IPS DF 6.9 (cell line): ENCODE measurements at regions not wholly inside any gene's neighbourhood (a gene's known extent, or its start where the extent isn't known, plus 50 kb on each side); places are given as distances from the start of the nearest gene placed in this dataset.
"Not testable (repeated sequence)": the region's sequence is repeated elsewhere in the genome, so short reads cannot be mapped to it uniquely, and the experiment has no call there.

ENCODE experiments used
- DNase-seq: peaks from one replicate; pipeline ENCODE4 v3.0.0-alpha.2; 2013; ENCODE audit warnings: low read depth, low spot score
- H3K27ac ChIP-seq: one replicate; pipeline ENCODE4 v1.5.1; 2013; ENCODE audit warnings: low read length, control low read depth
- H3K27me3 ChIP-seq: 2 replicates; pipeline ENCODE4 v1.6.1; 2013; ENCODE audit warnings: mild to moderate bottlenecking, low read length; ENCODE audit not compliant: control insufficient read depth, insufficient read depth
- H3K36me3 ChIP-seq: 2 replicates; pipeline ENCODE4 v1.6.1; 2013; ENCODE audit warnings: low read length; ENCODE audit not compliant: control insufficient read depth, insufficient read depth
- H3K4me1 ChIP-seq: 2 replicates; pipeline ENCODE4 v1.6.1; 2013; ENCODE audit warnings: low read length; ENCODE audit not compliant: control insufficient read depth, insufficient read depth
- H3K4me3 ChIP-seq: 2 replicates; pipeline ENCODE4 v1.5.1; 2013; ENCODE audit warnings: mild to moderate bottlenecking, low read length
- H3K9me3 ChIP-seq: 2 replicates; pipeline ENCODE4 v1.6.1; 2013; ENCODE audit warnings: low read length, inconsistent platforms; ENCODE audit not compliant: control insufficient read depth, insufficient read depth
- WGBS: extraction: QIAGEN DNeasy Blood & Tissue Kit; methylation state at CpG from one replicate; pipeline ENCODE4 v1.1.7; 2013; ENCODE audit warnings: mixed read lengths, missing lambda C conversion rate; ENCODE audit not compliant: insufficient read length, insufficient coverage; 5-methylcytosine and 5-hydroxymethylcytosine counted together

DNA sequence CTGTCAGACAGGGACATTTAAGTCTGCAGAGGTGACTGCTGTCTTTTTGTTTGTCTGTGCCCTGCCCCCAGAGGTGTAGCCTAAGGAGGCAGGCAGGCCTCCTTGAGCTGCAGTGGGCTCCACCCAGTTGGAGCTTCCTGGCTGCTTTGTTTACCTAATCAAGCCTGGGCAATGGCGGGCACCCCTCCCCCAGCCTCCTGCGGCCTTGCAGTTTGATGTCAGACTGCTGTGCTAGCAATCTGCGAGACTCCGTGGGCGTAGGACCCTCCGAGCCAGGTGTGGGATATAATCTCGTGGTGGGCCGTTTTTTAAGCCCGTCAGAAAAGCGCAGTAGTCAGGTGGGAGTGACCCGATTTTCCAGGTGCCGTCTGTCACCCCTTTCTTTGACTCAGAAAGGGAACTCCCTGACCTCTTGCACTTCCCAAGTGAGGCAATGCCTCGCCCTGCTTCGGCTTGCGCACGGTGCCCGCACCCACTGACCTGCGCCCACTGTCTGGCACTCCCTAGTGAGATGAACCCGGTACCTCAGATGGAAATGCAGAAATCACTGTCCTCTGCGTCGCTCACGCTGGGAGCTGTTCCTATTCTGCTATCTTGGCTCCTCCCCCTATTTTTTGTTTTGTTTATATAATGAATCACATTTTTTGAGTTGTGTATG lies 179.4 kb upstream of the KLF8 start:
- not testable (repeated sequence) for H3K27ac ChIP-seq, H3K36me3 ChIP-seq, H3K9me3 ChIP-seq, H3K4me1 ChIP-seq, H3K27me3 ChIP-seq, DNase-seq, H3K4me3 ChIP-seq
- WGBS: no CpG with 5 or more reads among the region's 22 CpGs

DNA sequence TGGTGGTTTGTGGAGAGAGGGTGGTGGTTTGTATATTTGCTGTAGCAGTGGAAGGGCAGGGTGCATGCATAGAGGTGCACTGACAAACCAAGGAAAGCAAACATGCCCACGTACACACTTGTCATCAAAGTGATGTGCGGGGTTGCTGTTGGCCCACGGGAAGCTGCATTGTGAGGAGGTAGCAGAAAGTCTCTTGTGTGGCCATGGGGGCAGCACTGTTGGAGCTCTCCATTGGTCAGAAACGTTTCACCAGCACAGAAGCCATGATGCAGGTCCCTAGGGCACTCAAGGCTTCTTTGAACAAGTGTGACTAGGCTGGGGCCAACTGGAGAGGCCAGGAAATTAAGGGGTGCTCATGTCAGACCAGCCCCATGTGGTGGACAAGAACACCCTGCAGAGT lies 174.8 kb upstream of the KLF8 start:
- H3K4me1 ChIP-seq: no peaks in the 10 kb centered on the region
- no peaks in the 10 kb centered on the region for H3K9me3 ChIP-seq
- no peak overlapping the region for H3K27ac ChIP-seq
- H3K36me3 ChIP-seq: no peaks in the 10 kb centered on the region
- DNase-seq: no peak
- no CpG with 5 or more reads among the region's 4 CpGs for WGBS
- H3K4me3 ChIP-seq: no peak overlapping the region
- no peaks in the 10 kb centered on the region for H3K27me3 ChIP-seq

- no peak overlapping the region for H3K27ac ChIP-seq
- no peaks in the 10 kb centered on the region for H3K27me3 ChIP-seq
- H3K36me3 ChIP-seq: no peaks in the 10 kb centered on the region
- no peaks in the 10 kb centered on the region for H3K9me3 ChIP-seq
- DNase-seq: no peak
- H3K4me1 ChIP-seq: no peaks in the 10 kb centered on the region
- WGBS: no CpG with 5 or more reads among the region's 2 CpGs
- no peak overlapping the region for H3K4me3 ChIP-seq
Observed at GRCh38 chrX:56066016-56066415, 166.1 kb upstream of the KLF8 start.

GRCh38 chrX:56068274-56068758 lies 163.8 kb upstream of the KLF8 start:
- Histone ChIP-seq H3K9me3 (no peaks in the 10 kb centered on the region), H3K27ac (no peak overlapping the region), H3K4me3 (no peak overlapping the region), H3K4me1 (no peaks in the 10 kb centered on the region), H3K27me3 (no peaks in the 10 kb centered on the region), H3K36me3 (no peaks in the 10 kb centered on the region)
- WGBS: no CpG with 5 or more reads among the region's 4 CpGs
- no peak for DNase-seq

DNA sequence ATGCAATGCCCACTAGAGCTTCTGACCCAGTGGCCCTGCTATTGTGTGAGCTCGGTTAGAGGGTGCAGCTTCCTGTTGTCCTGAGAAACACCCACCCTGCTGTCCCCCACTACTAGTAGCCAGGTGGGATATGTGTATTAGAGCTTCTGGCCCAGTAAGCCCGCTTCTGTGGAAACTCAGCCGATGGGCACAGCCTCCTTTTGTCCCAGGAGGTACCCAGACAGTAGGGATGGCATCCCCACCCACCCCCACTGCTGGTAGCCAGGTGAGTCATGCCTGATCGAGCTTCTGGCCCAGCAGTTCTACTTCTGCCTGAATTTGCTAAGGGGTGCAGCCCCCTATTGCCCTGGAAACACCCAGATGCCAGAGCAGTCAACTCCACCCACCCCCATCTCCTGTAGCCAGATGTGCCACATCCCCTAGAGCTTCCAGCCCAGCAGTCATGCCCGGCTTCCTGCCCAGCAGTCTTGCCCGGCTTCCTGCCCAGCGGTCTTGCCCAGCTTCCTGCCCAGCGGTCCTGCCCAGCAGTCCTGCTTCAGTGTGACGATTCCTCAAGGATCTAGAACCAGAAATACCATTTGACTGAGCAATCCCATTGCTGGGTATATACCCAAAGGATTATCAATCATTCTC lies 162.7 kb upstream of the KLF8 start:
- Histone ChIP-seq H3K27me3 (no peaks in the 10 kb centered on the region), H3K27ac (no peak overlapping the region), H3K4me3 (no peak overlapping the region), H3K4me1 (no peaks in the 10 kb centered on the region), H3K36me3 (no peaks in the 10 kb centered on the region), H3K9me3 (no peaks in the 10 kb centered on the region)
- no peak for DNase-seq
- no CpG with 5 or more reads among the region's 9 CpGs for WGBS

DNA sequence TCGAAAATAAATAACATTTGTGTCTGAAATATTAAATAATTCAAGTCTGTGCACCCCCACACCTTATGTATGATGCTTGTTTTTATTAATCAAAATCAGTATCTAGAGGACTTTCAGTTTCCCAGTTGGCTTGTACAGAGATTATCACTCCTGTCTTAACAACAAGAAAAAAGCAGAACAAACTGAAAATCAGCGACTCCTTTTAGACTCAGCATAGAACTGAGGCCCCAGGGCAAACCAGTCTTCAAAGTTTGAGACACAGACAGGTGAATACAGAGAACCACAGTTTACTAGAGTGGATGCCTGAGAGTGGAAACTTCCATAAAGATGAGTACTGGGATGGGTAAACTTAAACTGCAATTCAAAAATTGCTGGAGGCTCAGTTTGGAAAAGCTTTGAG lies 142.8 kb upstream of the KLF8 start:
- no peaks in the 10 kb centered on the region for H3K36me3 ChIP-seq
- no peaks in the 10 kb centered on the region for H3K27me3 ChIP-seq
- no peaks in the 10 kb centered on the region for H3K9me3 ChIP-seq
- no CpG with 5 or more reads among the region's 2 CpGs for WGBS
- no peak for DNase-seq
- H3K27ac ChIP-seq: no peak overlapping the region
- no peak overlapping the region for H3K4me3 ChIP-seq
- H3K4me1 ChIP-seq: no peaks in the 10 kb centered on the region

GRCh38 chrX:56099271-56099670 lies 132.9 kb upstream of the KLF8 start:
- no peaks in the 10 kb centered on the region for H3K9me3 ChIP-seq
- H3K27me3 ChIP-seq: no peaks in the 10 kb centered on the region
- no peak for DNase-seq
- no peak overlapping the region for H3K4me3 ChIP-seq
- H3K27ac ChIP-seq: no peak overlapping the region
- no peaks in the 10 kb centered on the region for H3K36me3 ChIP-seq
- no peaks in the 10 kb centered on the region for H3K4me1 ChIP-seq
- WGBS: no CpG with 5 or more reads among the region's 3 CpGs

DNA sequence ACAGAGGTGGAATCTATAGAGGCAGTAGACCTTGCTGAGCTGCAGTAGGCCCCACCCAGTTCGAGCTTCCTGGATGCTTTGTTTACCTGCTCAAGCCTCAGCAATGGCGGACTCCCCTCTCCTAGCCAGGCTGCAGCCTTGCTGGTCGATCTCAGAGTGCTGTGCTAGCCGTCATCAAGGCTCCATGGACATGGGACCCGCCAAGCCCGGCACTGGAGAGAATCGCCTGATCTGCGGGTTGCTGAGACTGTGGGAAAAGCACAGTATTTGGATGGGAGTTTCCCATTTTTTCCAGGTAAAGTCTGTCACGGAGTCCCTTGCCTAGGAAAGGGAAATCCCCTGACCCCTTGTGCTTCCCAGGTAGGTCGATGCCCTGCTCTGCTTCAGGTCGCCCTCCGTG lies 124.8 kb upstream of the KLF8 start:
- no peaks in the 10 kb centered on the region for H3K36me3 ChIP-seq
- H3K27ac ChIP-seq: no peak overlapping the region
- no peak overlapping the region for H3K4me3 ChIP-seq
- no peaks in the 10 kb centered on the region for H3K4me1 ChIP-seq
- no peaks in the 10 kb centered on the region for H3K9me3 ChIP-seq
- H3K27me3 ChIP-seq: no peaks in the 10 kb centered on the region
- DNase-seq: no peak
- no CpG with 5 or more reads among the region's 12 CpGs for WGBS

- Histone ChIP-seq H3K27ac (no peak overlapping the region), H3K27me3 (no peaks in the 10 kb centered on the region), H3K9me3 (no peaks in the 10 kb centered on the region), H3K4me1 (no peaks in the 10 kb centered on the region), H3K36me3 (no peaks in the 10 kb centered on the region), H3K4me3 (no peak overlapping the region)
- no CpG with 5 or more reads among the region's 16 CpGs for WGBS
- peak; percentile 7 for DNase-seq
Observed at GRCh38 chrX:56113785-56114436, 118.2 kb upstream of the KLF8 start.

GRCh38 chrX:56114437-56114787 lies 117.7 kb upstream of the KLF8 start:
- WGBS: no CpG with 5 or more reads among the region's 1 CpG
- Histone ChIP-seq H3K36me3 (no peaks in the 10 kb centered on the region), H3K27me3 (no peaks in the 10 kb centered on the region), H3K4me1 (no peaks in the 10 kb centered on the region), H3K4me3 (no peak overlapping the region), H3K27ac (no peak overlapping the region), H3K9me3 (no peaks in the 10 kb centered on the region)
- no peak for DNase-seq
